HepG2 (cell line): ENCODE measurements at regions not wholly inside any gene's neighbourhood (a gene's known extent, or its start where the extent isn't known, plus 50 kb on each side); places are given as distances from the start of the nearest gene placed in this dataset.

Experiments
- ATAC-seq: fragments of 200-7000 bp; cut with Tn5 transposase; 3 replicates; pipeline ENCODE4 v1.9.1; 2020; ENCODE audit warnings: mild to moderate bottlenecking, moderate library complexity
- BruUV-seq: library from RNA; stranded (reverse); fragments of 400-500 nt; replicated peaks from 2 replicates; lab custom pipeline; 2021; lab: Mats Ljungman, UMichigan
- CTCF ChIA-PET: fragments of 300-600 bp; formaldehyde crosslinking; extraction: SDS; loops from one replicate; lab custom pipeline; 2021; ENCODE audit warnings: low total read pairs, inconsistent platforms, low intra/inter-chr PET ratio; lab: Yijun Ruan, JAX
- POLR2A ChIA-PET: fragments of 350-600 bp; sonication (Branson Sonifier 250); formaldehyde crosslinking; loops from one replicate; lab custom pipeline; 2020; ENCODE audit warnings: antibody characterized with exemption, inconsistent platforms; lab: Yijun Ruan, JAX
- DNase-seq: peaks from one replicate; pipeline ENCODE4 v3.0.0-alpha.2; 2015; ENCODE audit warnings: low spot score
- FAIRE-seq: peaks from 3 replicates; lab custom pipeline; 2011; peaks lifted over from hg19 to GRCh38; lab: Jason Lieb, UNC
- H2AFZ ChIP-seq: one replicate; pipeline ENCODE4 v1.6.1; 2011; ENCODE audit warnings: low read length, inconsistent platforms
- H3K27ac ChIP-seq: fragments of 300-600 bp; 3 replicates; pipeline ENCODE4 v1.8.0; 2011; ENCODE audit warnings: mixed run types, mild to moderate bottlenecking, mixed read lengths, low read length, inconsistent platforms; ENCODE audit not compliant: insufficient read depth; ENCODE audit errors: extremely low read length
- H3K27me3 ChIP-seq, 2 experiments: fragments of 200-600 bp in 1 of 2; 2 replicates in 1 of 2; 3 replicates in 1 of 2; pipeline versions ENCODE4 v1.6.0 to v1.8.0; 2011; ENCODE audit warnings: low read length in 2 of 2, mild to moderate bottlenecking in 2 of 2, moderate library complexity in 2 of 2, inconsistent platforms in 1 of 2; ENCODE audit not compliant: insufficient read depth in 2 of 2, control insufficient read depth in 1 of 2
- H3K36me3 ChIP-seq, 2 experiments: fragments of 200-600 bp in 1 of 2; replicated peaks in 1 of 2; 2 replicates in 1 of 2; 3 replicates in 1 of 2; pipeline versions ENCODE4 v1.5.1 to v1.8.0; 2011; ENCODE audit warnings: low read length in 2 of 2, inconsistent platforms in 1 of 2; ENCODE audit not compliant: insufficient read depth in 2 of 2, control insufficient read depth in 1 of 2
- H3K4me1 ChIP-seq: 2 replicates; pipeline ENCODE4 v1.5.1; 2012; ENCODE audit warnings: low read length, inconsistent platforms; ENCODE audit not compliant: insufficient read depth
- H3K4me2 ChIP-seq: 2 replicates; pipeline ENCODE4 v1.6.0; 2011; ENCODE audit warnings: low read depth, low read length, inconsistent platforms
- H3K4me3 ChIP-seq, 3 experiments: fragments of 200-600 bp in 1 of 3; sonication (generic), shearing (Covaris generic) in 1 of 3; replicated peaks in 1 of 3; 2 replicates each; pipeline ENCODE4 v1.5.1; 2011 to 2016; ENCODE audit warnings: low read length in 3 of 3, inconsistent platforms in 2 of 3, low read depth in 2 of 3, mild to moderate bottlenecking in 2 of 3, control low read depth in 1 of 3, mixed read lengths in 1 of 3; ENCODE audit not compliant: insufficient read depth in 1 of 3
- H3K79me2 ChIP-seq: one replicate; pipeline ENCODE4 v1.6.1; 2011; ENCODE audit warnings: low read length, inconsistent platforms; ENCODE audit not compliant: insufficient read depth
- H3K9ac ChIP-seq: 2 replicates; pipeline ENCODE4 v1.6.0; 2011; ENCODE audit warnings: mild to moderate bottlenecking, low read depth, low read length, inconsistent platforms; ENCODE audit not compliant: insufficient read depth
- H3K9me3 ChIP-seq: 2 replicates; pipeline ENCODE4 v1.5.1; 2012; ENCODE audit warnings: mild to moderate bottlenecking, low read length
- H4K20me1 ChIP-seq: 2 replicates; pipeline ENCODE4 v1.6.0; 2011; ENCODE audit warnings: inconsistent platforms, mild to moderate bottlenecking, low read length, moderate library complexity; ENCODE audit not compliant: insufficient read depth
- ADNP ChIP-seq: sonication (generic); formaldehyde crosslinking; IDR thresholded peaks from 2 replicates; pipeline ENCODE4 v1.4.0; 2020; ENCODE audit warnings: missing genetic modification reagents
- ARNTL ChIP-seq: sonication (generic); formaldehyde crosslinking; IDR thresholded peaks from 2 replicates; pipeline ENCODE4 v1.4.0; 2020; ENCODE audit warnings: mild to moderate bottlenecking, missing genetic modification reagents
- FOXM1 ChIP-seq: sonication (generic); formaldehyde crosslinking; IDR thresholded peaks from 2 replicates; pipeline ENCODE4 v1.5.0; 2020; ENCODE audit warnings: missing genetic modification reagents
- MTF1 ChIP-seq: sonication (generic); formaldehyde crosslinking; IDR thresholded peaks from 2 replicates; pipeline ENCODE4 v1.5.0; 2020; ENCODE audit warnings: missing genetic modification reagents
- NCOA2 ChIP-seq: sonication (generic); formaldehyde crosslinking; IDR thresholded peaks from 2 replicates; pipeline ENCODE4 v1.8.0; 2022; ENCODE audit warnings: inconsistent platforms
- SOX5 ChIP-seq: IDR thresholded peaks from 2 replicates; pipeline ENCODE4 v1.6.1; 2016; ENCODE audit warnings: borderline replicate concordance
- TMF1 ChIP-seq: sonication (generic); formaldehyde crosslinking; IDR thresholded peaks from 2 replicates; pipeline ENCODE4 v1.8.1; 2022; ENCODE audit warnings: low read depth, missing genetic modification reagents
- ZC3H4 ChIP-seq: sonication (generic); formaldehyde crosslinking; IDR thresholded peaks from 2 replicates; pipeline ENCODE4 v1.4.0; 2020; ENCODE audit warnings: missing genetic modification reagents, borderline replicate concordance
- ZFP1 ChIP-seq: IDR thresholded peaks from 2 replicates; pipeline ENCODE4 v1.6.1; 2016
- ZFP41 ChIP-seq: sonication (generic); formaldehyde crosslinking; IDR thresholded peaks from 2 replicates; pipeline ENCODE4 v1.4.0; 2020; ENCODE audit warnings: mild to moderate bottlenecking, missing genetic modification reagents, borderline replicate concordance
- ZNF496 ChIP-seq: sonication (generic); formaldehyde crosslinking; IDR thresholded peaks from 2 replicates; pipeline ENCODE4 v1.8.1; 2023; ENCODE audit warnings: mild to moderate bottlenecking, moderate library complexity, missing genetic modification reagents; ENCODE audit not compliant: insufficient replicate concordance
- ZNF549 ChIP-seq: sonication (generic); formaldehyde crosslinking; IDR thresholded peaks from 2 replicates; pipeline ENCODE4 v1.5.0; 2020; ENCODE audit warnings: missing genetic modification reagents
- ZNF558 ChIP-seq: sonication (generic); formaldehyde crosslinking; IDR thresholded peaks from 2 replicates; pipeline ENCODE4 v1.9.0; 2022; ENCODE audit warnings: mild to moderate bottlenecking, missing genetic modification reagents, borderline replicate concordance
- ZNF678 ChIP-seq: sonication (generic); formaldehyde crosslinking; IDR thresholded peaks from 2 replicates; pipeline ENCODE4 v1.4.0; 2020; ENCODE audit warnings: mild to moderate bottlenecking, missing genetic modification reagents
- ZNF850 ChIP-seq: sonication (generic); formaldehyde crosslinking; conservative IDR thresholded peaks from 2 replicates; pipeline ENCODE4 v1.9.0; 2021; ENCODE audit warnings: mild to moderate bottlenecking, missing genetic modification reagents
- WGBS: methylation state at CpG from one replicate; pipeline ENCODE4 v1.1.6; 2017; ENCODE audit warnings: low lambda C conversion rate; 5-methylcytosine and 5-hydroxymethylcytosine counted together
- in situ Hi-C: cut with HindIII; loops from 2 replicates; pipeline ENCODE4 v1.10.0; 2017; ENCODE audit warnings: low pct_unique_long_range_greater_than_20kb; ENCODE audit not compliant: extremely low pct_ligation_motif_present
- intact Hi-C: fragments of 100-400 bp; cut with micrococcal nuclease; formaldehyde crosslinking; loops from one replicate; pipeline ENCODE4 v1.10.0; 2022; ENCODE audit not compliant: unreplicated experiment
- TF ChIP-seq, protein P1 (sequence below): sonication (generic); formaldehyde crosslinking; IDR thresholded peaks from 2 replicates; pipeline ENCODE4 v1.5.0; 2020; ENCODE audit warnings: missing genetic modification reagents
- TF ChIP-seq, protein P2 (sequence below): sonication (generic); formaldehyde crosslinking; IDR thresholded peaks from 2 replicates; pipeline ENCODE4 v1.4.0; 2020; ENCODE audit warnings: mild to moderate bottlenecking, missing genetic modification reagents

DNA sequence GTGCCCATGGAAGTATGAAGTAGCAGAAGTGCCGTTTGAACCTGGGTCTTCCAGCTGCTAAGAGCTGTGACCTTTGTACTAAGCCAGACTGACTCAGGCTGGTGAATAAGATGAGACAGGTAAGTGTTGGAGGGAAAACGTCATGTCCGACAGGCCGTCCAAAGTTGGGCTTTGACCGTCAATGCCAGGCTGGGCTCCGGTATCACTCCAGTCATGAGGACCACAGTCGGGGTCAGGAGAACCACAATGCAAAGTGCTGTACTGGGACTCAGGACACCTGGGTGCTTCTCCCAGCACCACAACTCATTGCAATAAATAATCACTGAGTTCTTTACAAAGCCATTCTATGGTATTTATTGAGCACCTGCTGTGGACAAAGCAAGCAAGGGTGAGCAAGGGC, 268.6 kb downstream of the HAPSTR1 start:
- Histone ChIP-seq H3K27ac (no peak overlapping the region), H3K4me1 (peaks cover 15% of the 10 kb centered on the region), H3K9ac (no peak overlapping the region), H3K4me2 (no peak overlapping the region), H3K4me3 (no peak overlapping the region), H3K9me3 (0 out of 2 replicates have a peak, but pooled peaks cover 6% of the 10 kb centered on the region), H3K27me3 (no peaks in the 10 kb centered on the region; a peak in 1 of 5 replicates), H2AFZ (no peak overlapping the region), H3K79me2 (no peaks in the 10 kb centered on the region), H3K36me3 (no peaks in the 10 kb centered on the region), H4K20me1 (no peaks in the 10 kb centered on the region)
- no peak for DNase-seq
- BruUV-seq = no TSS peak
- no peak for TF ChIP-seq TMF1 (CRISPR knock-in tag)
- no peak for TF ChIP-seq ZFP1 (CRISPR knock-in tag)
- TF ChIP-seq ADNP = no peak
- no peak for TF ChIP-seq MTF1 (CRISPR knock-in tag)
- TF ChIP-seq ZNF549 (CRISPR knock-in tag) = no peak
- no peak for TF ChIP-seq ZNF678 (CRISPR knock-in tag)
- TF ChIP-seq, protein P1, sequence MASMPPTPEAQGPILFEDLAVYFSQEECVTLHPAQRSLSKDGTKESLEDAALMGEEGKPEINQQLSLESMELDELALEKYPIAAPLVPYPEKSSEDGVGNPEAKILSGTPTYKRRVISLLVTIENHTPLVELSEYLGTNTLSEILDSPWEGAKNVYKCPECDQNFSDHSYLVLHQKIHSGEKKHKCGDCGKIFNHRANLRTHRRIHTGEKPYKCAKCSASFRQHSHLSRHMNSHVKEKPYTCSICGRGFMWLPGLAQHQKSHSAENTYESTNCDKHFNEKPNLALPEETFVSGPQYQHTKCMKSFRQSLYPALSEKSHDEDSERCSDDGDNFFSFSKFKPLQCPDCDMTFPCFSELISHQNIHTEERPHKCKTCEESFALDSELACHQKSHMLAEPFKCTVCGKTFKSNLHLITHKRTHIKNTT (CRISPR knock-in tag) = no peak
- TF ChIP-seq, protein P2, sequence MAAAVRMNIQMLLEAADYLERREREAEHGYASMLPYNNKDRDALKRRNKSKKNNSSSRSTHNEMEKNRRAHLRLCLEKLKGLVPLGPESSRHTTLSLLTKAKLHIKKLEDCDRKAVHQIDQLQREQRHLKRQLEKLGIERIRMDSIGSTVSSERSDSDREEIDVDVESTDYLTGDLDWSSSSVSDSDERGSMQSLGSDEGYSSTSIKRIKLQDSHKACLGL (CRISPR knock-in tag) = no peak
- no peak for TF ChIP-seq ZFP41 (CRISPR knock-in tag)
- no peak for TF ChIP-seq ZC3H4 (CRISPR knock-in tag)
- no peak for TF ChIP-seq NCOA2 (CRISPR knock-in tag)
- no peak for TF ChIP-seq FOXM1 (CRISPR knock-in tag)
- no peak for TF ChIP-seq ZNF496 (CRISPR knock-in tag)
- no peak for TF ChIP-seq ZNF558 (CRISPR knock-in tag)
- TF ChIP-seq ZNF850 (CRISPR knock-in tag) = no peak
- TF ChIP-seq ARNTL (CRISPR knock-in tag) = no peak
- TF ChIP-seq SOX5 = no peak
- POLR2A ChIA-PET = no interaction called here
- WGBS = 25% methylated on average over 7 of the region's 7 CpGs
- ATAC-seq = no peak
- in situ Hi-C loops (no loop called here), intact Hi-C loops (no loop called here)
- CTCF ChIA-PET = no interaction called here
- no peak for FAIRE-seq
